HL-60 (cell line): ENCODE measurements at regions not wholly inside any gene's neighbourhood (a gene's known extent, or its start where the extent isn't known, plus 50 kb on each side); places are given as distances from the start of the nearest gene placed in this dataset.

Experiments
- DNase-seq, 2 experiments: peaks; one replicate each; pipeline ENCODE4 v3.0.0-alpha.2; 2010 to 2020; ENCODE audit warnings: low read depth in 1 of 2, low spot score in 1 of 2
- H3K27ac ChIP-seq: fragments of 250-450 bp; sonication (Bioruptor Pico); replicated peaks from 2 replicates; pipeline ENCODE4 v1.5.1; 2020; ENCODE audit warnings: mild to moderate bottlenecking, moderate library complexity
- H3K27me3 ChIP-seq: fragments of 250-450 bp; sonication (Bioruptor Pico); 2 replicates; pipeline ENCODE4 v1.5.1; 2021; ENCODE audit warnings: mild to moderate bottlenecking, moderate library complexity; ENCODE audit not compliant: insufficient read depth, poor library complexity, severe bottlenecking
- H3K4me3 ChIP-seq: replicated peaks from 2 replicates; pipeline ENCODE4 v1.5.1; 2011; ENCODE audit warnings: mild to moderate bottlenecking, control low read depth, low read length; ENCODE audit not compliant: insufficient read depth
- CTCF ChIP-seq: IDR thresholded peaks from one replicate; pipeline ENCODE4 v1.5.1; 2011; ENCODE audit warnings: low read length, control low read depth, inconsistent platforms; ENCODE audit not compliant: insufficient read depth
- GABPA ChIP-seq: IDR thresholded peaks from 2 replicates; pipeline ENCODE4 v1.6.1; 2012; ENCODE audit warnings: low read depth
- POLR2AphosphoS5 ChIP-seq: IDR thresholded peaks from 2 replicates; pipeline ENCODE4 v1.6.1; 2012; ENCODE audit warnings: low read depth
- SPI1 ChIP-seq: IDR thresholded peaks from 2 replicates; pipeline ENCODE4 v1.6.1; 2012; ENCODE audit warnings: low read depth, mild to moderate bottlenecking, borderline replicate concordance
- TF ChIP-seq, protein P1 (sequence below): IDR thresholded peaks from 2 replicates; pipeline ENCODE4 v1.6.1; 2012; ENCODE audit warnings: low read depth; ENCODE audit not compliant: insufficient replicate concordance

- TF ChIP-seq GABPA (no peak), CTCF (no peak), SPI1 (no peak), POLR2AphosphoS5 (no peak)
- TF ChIP-seq, protein P1, sequence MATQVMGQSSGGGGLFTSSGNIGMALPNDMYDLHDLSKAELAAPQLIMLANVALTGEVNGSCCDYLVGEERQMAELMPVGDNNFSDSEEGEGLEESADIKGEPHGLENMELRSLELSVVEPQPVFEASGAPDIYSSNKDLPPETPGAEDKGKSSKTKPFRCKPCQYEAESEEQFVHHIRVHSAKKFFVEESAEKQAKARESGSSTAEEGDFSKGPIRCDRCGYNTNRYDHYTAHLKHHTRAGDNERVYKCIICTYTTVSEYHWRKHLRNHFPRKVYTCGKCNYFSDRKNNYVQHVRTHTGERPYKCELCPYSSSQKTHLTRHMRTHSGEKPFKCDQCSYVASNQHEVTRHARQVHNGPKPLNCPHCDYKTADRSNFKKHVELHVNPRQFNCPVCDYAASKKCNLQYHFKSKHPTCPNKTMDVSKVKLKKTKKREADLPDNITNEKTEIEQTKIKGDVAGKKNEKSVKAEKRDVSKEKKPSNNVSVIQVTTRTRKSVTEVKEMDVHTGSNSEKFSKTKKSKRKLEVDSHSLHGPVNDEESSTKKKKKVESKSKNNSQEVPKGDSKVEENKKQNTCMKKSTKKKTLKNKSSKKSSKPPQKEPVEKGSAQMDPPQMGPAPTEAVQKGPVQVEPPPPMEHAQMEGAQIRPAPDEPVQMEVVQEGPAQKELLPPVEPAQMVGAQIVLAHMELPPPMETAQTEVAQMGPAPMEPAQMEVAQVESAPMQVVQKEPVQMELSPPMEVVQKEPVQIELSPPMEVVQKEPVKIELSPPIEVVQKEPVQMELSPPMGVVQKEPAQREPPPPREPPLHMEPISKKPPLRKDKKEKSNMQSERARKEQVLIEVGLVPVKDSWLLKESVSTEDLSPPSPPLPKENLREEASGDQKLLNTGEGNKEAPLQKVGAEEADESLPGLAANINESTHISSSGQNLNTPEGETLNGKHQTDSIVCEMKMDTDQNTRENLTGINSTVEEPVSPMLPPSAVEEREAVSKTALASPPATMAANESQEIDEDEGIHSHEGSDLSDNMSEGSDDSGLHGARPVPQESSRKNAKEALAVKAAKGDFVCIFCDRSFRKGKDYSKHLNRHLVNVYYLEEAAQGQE: no peak
- no peak overlapping the region for H3K27ac ChIP-seq
Measured at GRCh38 chr10:129163531-129163930, 303.5 kb upstream of the MGMT start.

GRCh38 chr10:129165076-129165720 is 301.8 kb upstream of the MGMT start:
- no peak for DNase-seq
- H3K27ac ChIP-seq: no peak overlapping the region
- H3K4me3 ChIP-seq: no peak overlapping the region
- H3K27me3 ChIP-seq: peaks cover 6% of the 10 kb centered on the region
- TF ChIP-seq GABPA: no peak
- TF ChIP-seq SPI1: no peak
- TF ChIP-seq POLR2AphosphoS5: no peak
- TF ChIP-seq CTCF: no peak

More at GRCh38 chr10:129163531-129163930, 303.5 kb upstream of the MGMT start:
- Histone ChIP-seq H3K27me3 (peaks cover 3% of the 10 kb centered on the region), H3K4me3 (no peak overlapping the region)
- no peak for DNase-seq

GRCh38 chr10:129165770-129166169 is 301.3 kb upstream of the MGMT start:
- Histone ChIP-seq H3K4me3 (no peak overlapping the region), H3K27ac (no peak overlapping the region)
- no peak for DNase-seq

More at GRCh38 chr10:129165770-129166169, 301.3 kb upstream of the MGMT start:
- TF ChIP-seq SPI1: no peak
- TF ChIP-seq POLR2AphosphoS5: no peak
- TF ChIP-seq CTCF: no peak
- TF ChIP-seq, protein P1: no peak
- no peak for TF ChIP-seq GABPA
- peaks cover 9% of the 10 kb centered on the region for H3K27me3 ChIP-seq
